Right lobe of liver (tissue), 6 donors: ENCODE measurements at regions not wholly inside any gene's neighbourhood (a gene's known extent, or its start where the extent isn't known, plus 50 kb on each side); places are given as distances from the start of the nearest gene placed in this dataset.

Experiments used
- ATAC-seq, 4 donors: fragments of 200-7000 bp; cut with Tn5 transposase; one replicate each; pipeline ENCODE4 v1.9.1; 2020; ENCODE audit warnings: mild to moderate bottlenecking in 4 of 4, moderate library complexity in 4 of 4
- DNase-seq, 3 donors: peaks; one replicate each; pipeline ENCODE4 v3.0.0-alpha.2; 2020
- H3K27ac ChIP-seq, 3 donors: fragments of 200-600 bp; one replicate each; pipeline ENCODE4 v1.8.0; 2022
- H3K27me3 ChIP-seq, 2 donors: fragments of 200-600 bp; one replicate each; pipeline ENCODE4 v1.8.0; 2022
- H3K36me3 ChIP-seq, 4 donors: fragments of 200-600 bp; sonication (generic) in 1 of 4; one replicate each; pipeline versions ENCODE4 v1.5.1 to v1.8.0; 2017 to 2022; ENCODE audit warnings: control low read depth in 1 of 4
- H3K4me1 ChIP-seq, 4 donors: fragments of 200-600 bp; sonication (generic) in 1 of 4; one replicate each; pipeline versions ENCODE4 v1.5.1 to v1.8.0; 2017 to 2022; ENCODE audit warnings: control low read depth in 1 of 4
- H3K4me3 ChIP-seq, 3 donors: fragments of 200-600 bp; one replicate each; pipeline ENCODE4 v1.8.0; 2022
- H3K9me3 ChIP-seq, 4 donors: fragments of 200-600 bp; sonication (generic) in 1 of 4; one replicate each; pipeline versions ENCODE4 v1.5.1 to v1.8.0; 2017 to 2022; ENCODE audit warnings: control low read depth in 1 of 4
- CTCF ChIP-seq, 4 donors: fragments of 200-600 bp in 3 of 4; fragments of 450-650 bp in 1 of 4; IDR thresholded peaks; one replicate each; pipeline versions ENCODE4 v1.5.1 to v1.8.0; 2016 to 2022; ENCODE audit warnings: antibody characterized with exemption in 4 of 4, mild to moderate bottlenecking in 2 of 4
- POLR2A ChIP-seq: fragments of 450-650 bp; IDR thresholded peaks from one replicate; pipeline ENCODE4 v1.6.1; 2017; ENCODE audit warnings: antibody characterized with exemption, mild to moderate bottlenecking
- WGBS: methylation state at CpG from one replicate; pipeline ENCODE4 v1.1.6; 2018; ENCODE audit warnings: low coverage, low lambda C conversion rate; ENCODE audit not compliant: insufficient coverage; ENCODE audit errors: missing lambda C conversion rate; 5-methylcytosine and 5-hydroxymethylcytosine counted together
- intact Hi-C, 2 donors: fragments of 100-400 bp; cut with DNase I; formaldehyde crosslinking; loops; one replicate each; pipeline versions ENCODE4 v1.11.2 to v1.14.1; 2022
- donor health status: DM: no; HTN: yes; CAD: no.
- donor health status: DM: no; HTN: no; CAD: no.
- donor health status: DM: no; HTN: no; CAD: no.
- donor health status: DM: no; HTN: yes; CAD: no.
- donor health status: DM: no; HTN: yes; CAD: no.

GRCh38 chr6:112835078-112835477 lies 487.9 kb downstream of the RFPL4B start:
- no peak for DNase-seq

GRCh38 chr6:112839525-112839961 lies 492.4 kb downstream of the RFPL4B start:
- Histone ChIP-seq H3K36me3 (no peaks in the 10 kb centered on the region), H3K9me3 (no peaks in the 10 kb centered on the region), H3K27me3 (no peaks in the 10 kb centered on the region), H3K4me3 (no peak overlapping the region), H3K27ac (no peak overlapping the region), H3K4me1 (no peaks in the 10 kb centered on the region)
- intact Hi-C loops: no loop called here
- ATAC-seq (no peak), DNase-seq (no peak)
- TF ChIP-seq POLR2A (no peak), CTCF (IDR thresholded peaks at IDR 0.05) (no peak)

More at GRCh38 chr6:112835078-112835477, 487.9 kb downstream of the RFPL4B start:
- Histone ChIP-seq H3K27me3 (no peaks in the 10 kb centered on the region), H3K36me3 (no peaks in the 10 kb centered on the region), H3K27ac (no peak overlapping the region), H3K9me3 (no peaks in the 10 kb centered on the region), H3K4me1 (no peaks in the 10 kb centered on the region), H3K4me3 (no peak overlapping the region)
- intact Hi-C loops: no loop called here
- no peak for ATAC-seq
- WGBS: 57% methylated on average over 3 of the region's 3 CpGs
- TF ChIP-seq CTCF (IDR thresholded peaks at IDR 0.05) (no peak), POLR2A (no peak)

GRCh38 chr6:112841553-112842329 lies 494.6 kb downstream of the RFPL4B start:
- intact Hi-C loops: no loop called here
- Histone ChIP-seq H3K27me3 (no peaks in the 10 kb centered on the region), H3K4me3 (no peak overlapping the region), H3K36me3 (no peaks in the 10 kb centered on the region), H3K27ac (no peak overlapping the region), H3K4me1 (no peaks in the 10 kb centered on the region), H3K9me3 (no peaks in the 10 kb centered on the region)
- WGBS: 45% methylated on average over 4 of the region's 4 CpGs
- TF ChIP-seq CTCF (IDR thresholded peaks at IDR 0.05) (no peak), POLR2A (no peak)
- DNase-seq (no peak), ATAC-seq (no peak)

- no peak overlapping the region for H3K4me3 ChIP-seq
- no peak for DNase-seq
These were observed 495.2 kb downstream of the RFPL4B start for GRCh38 chr6:112842330-112842685.

More at GRCh38 chr6:112842330-112842685, 495.2 kb downstream of the RFPL4B start:
- intact Hi-C loops: no loop called here
- Histone ChIP-seq H3K9me3 (no peaks in the 10 kb centered on the region), H3K27ac (no peak overlapping the region), H3K36me3 (no peaks in the 10 kb centered on the region), H3K4me1 (no peaks in the 10 kb centered on the region), H3K27me3 (no peaks in the 10 kb centered on the region)
- ATAC-seq: no peak
- TF ChIP-seq CTCF (IDR thresholded peaks at IDR 0.05) (no peak), POLR2A (no peak)
